ENCODE measurements at regions not wholly inside any gene's neighbourhood (a gene's known extent, or its start where the extent isn't known, plus 50 kb on each side); places are given as distances from the start of the nearest gene placed in this dataset.

DNA sequence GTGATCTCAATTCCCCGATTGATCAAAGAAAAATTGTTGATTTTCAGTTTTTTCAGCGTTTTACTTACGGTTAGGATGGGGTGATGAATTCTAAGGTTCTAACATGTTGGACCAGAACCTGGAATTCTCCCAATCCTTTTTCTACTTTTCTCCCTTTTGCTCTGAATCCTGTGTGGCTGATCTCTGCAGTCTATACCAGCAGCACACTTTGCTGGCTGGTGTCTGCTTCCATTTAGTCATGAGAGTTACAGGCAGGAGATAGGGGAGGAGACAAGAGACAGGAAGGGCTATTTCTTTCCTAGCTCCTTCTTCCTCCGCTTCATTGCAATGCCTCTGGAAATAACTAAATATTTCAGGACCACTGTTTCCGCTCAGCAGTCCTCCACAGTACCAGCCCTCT, 623.9 kb downstream of the CENPC start:
- TF ChIP-seq EP300 (IDR thresholded peaks at IDR 0.05; ENCODE audit: borderline replicate concordance in 1 of 2, low read depth in 1 of 2, low read length in 1 of 2) (no peak), RAD21 (IDR thresholded peaks at IDR 0.05; ENCODE audit: low read length) (no peak), RFX5 (IDR thresholded peaks at IDR 0.05; ENCODE audit: low read length) (no peak), EZH2phosphoT487 (IDR thresholded peaks at IDR 0.05; ENCODE audit: borderline replicate concordance, low read depth) (no peak), POLR2AphosphoS5 (IDR thresholded peaks at IDR 0.05; ENCODE audit: low read depth, low read length) (no peak), MEF2A (IDR thresholded peaks at IDR 0.05; ENCODE audit: borderline replicate concordance, low read depth) (no peak), TAF1 (IDR thresholded peaks at IDR 0.05; ENCODE audit: borderline replicate concordance, low read depth, low read length) (no peak), GABPA (IDR thresholded peaks at IDR 0.05; ENCODE audit: low read depth) (no peak), SMC3 (IDR thresholded peaks at IDR 0.05; ENCODE audit: low read depth, low read length) (no peak)
- TF ChIP-seq, protein P1, sequence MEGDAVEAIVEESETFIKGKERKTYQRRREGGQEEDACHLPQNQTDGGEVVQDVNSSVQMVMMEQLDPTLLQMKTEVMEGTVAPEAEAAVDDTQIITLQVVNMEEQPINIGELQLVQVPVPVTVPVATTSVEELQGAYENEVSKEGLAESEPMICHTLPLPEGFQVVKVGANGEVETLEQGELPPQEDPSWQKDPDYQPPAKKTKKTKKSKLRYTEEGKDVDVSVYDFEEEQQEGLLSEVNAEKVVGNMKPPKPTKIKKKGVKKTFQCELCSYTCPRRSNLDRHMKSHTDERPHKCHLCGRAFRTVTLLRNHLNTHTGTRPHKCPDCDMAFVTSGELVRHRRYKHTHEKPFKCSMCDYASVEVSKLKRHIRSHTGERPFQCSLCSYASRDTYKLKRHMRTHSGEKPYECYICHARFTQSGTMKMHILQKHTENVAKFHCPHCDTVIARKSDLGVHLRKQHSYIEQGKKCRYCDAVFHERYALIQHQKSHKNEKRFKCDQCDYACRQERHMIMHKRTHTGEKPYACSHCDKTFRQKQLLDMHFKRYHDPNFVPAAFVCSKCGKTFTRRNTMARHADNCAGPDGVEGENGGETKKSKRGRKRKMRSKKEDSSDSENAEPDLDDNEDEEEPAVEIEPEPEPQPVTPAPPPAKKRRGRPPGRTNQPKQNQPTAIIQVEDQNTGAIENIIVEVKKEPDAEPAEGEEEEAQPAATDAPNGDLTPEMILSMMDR (IDR thresholded peaks at IDR 0.05), result no peak
- TF ChIP-seq, protein P2, sequence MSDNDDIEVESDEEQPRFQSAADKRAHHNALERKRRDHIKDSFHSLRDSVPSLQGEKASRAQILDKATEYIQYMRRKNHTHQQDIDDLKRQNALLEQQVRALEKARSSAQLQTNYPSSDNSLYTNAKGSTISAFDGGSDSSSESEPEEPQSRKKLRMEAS (IDR thresholded peaks at IDR 0.05; ENCODE audit: low read depth), result no peak
- TF ChIP-seq, protein P3, sequence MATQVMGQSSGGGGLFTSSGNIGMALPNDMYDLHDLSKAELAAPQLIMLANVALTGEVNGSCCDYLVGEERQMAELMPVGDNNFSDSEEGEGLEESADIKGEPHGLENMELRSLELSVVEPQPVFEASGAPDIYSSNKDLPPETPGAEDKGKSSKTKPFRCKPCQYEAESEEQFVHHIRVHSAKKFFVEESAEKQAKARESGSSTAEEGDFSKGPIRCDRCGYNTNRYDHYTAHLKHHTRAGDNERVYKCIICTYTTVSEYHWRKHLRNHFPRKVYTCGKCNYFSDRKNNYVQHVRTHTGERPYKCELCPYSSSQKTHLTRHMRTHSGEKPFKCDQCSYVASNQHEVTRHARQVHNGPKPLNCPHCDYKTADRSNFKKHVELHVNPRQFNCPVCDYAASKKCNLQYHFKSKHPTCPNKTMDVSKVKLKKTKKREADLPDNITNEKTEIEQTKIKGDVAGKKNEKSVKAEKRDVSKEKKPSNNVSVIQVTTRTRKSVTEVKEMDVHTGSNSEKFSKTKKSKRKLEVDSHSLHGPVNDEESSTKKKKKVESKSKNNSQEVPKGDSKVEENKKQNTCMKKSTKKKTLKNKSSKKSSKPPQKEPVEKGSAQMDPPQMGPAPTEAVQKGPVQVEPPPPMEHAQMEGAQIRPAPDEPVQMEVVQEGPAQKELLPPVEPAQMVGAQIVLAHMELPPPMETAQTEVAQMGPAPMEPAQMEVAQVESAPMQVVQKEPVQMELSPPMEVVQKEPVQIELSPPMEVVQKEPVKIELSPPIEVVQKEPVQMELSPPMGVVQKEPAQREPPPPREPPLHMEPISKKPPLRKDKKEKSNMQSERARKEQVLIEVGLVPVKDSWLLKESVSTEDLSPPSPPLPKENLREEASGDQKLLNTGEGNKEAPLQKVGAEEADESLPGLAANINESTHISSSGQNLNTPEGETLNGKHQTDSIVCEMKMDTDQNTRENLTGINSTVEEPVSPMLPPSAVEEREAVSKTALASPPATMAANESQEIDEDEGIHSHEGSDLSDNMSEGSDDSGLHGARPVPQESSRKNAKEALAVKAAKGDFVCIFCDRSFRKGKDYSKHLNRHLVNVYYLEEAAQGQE (IDR thresholded peaks at IDR 0.05; ENCODE audit: low read depth, low read length), result no peak
- TF ChIP-seq, protein P4, sequence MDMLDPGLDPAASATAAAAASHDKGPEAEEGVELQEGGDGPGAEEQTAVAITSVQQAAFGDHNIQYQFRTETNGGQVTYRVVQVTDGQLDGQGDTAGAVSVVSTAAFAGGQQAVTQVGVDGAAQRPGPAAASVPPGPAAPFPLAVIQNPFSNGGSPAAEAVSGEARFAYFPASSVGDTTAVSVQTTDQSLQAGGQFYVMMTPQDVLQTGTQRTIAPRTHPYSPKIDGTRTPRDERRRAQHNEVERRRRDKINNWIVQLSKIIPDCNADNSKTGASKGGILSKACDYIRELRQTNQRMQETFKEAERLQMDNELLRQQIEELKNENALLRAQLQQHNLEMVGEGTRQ (IDR thresholded peaks at IDR 0.05; ENCODE audit: borderline replicate concordance, low read depth, low read length), result no peak
- TF ChIP-seq, protein P5, sequence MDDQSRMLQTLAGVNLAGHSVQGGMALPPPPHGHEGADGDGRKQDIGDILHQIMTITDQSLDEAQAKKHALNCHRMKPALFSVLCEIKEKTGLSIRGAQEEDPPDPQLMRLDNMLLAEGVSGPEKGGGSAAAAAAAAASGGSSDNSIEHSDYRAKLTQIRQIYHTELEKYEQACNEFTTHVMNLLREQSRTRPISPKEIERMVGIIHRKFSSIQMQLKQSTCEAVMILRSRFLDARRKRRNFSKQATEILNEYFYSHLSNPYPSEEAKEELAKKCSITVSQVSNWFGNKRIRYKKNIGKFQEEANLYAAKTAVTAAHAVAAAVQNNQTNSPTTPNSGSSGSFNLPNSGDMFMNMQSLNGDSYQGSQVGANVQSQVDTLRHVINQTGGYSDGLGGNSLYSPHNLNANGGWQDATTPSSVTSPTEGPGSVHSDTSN (IDR thresholded peaks at IDR 0.05), result no peak

All from SK-N-SH (cell line).